Activated CD4-positive, alpha-beta T cell treated with anti-CD3 and anti-CD28 coated beads, Interleukin-2, Interleukin-6, amounts not matched to agents 100 ng/mL and 50 ng/mL, durations not matched to agents 16 hours and 8 hours (primary cell): ENCODE measurements at regions not wholly inside any gene's neighbourhood (a gene's known extent, or its start where the extent isn't known, plus 50 kb on each side); places are given as distances from the start of the nearest gene placed in this dataset.
A peak's percentile ranks its signal among the peaks of the same experiment; 100 is the strongest.

Source experiments
- DNase-seq: peaks from one replicate; pipeline ENCODE4 v3.0.0-alpha.2; 2020

- DNase-seq = no peak
These were observed 477.3 kb downstream of the MBD2 start for GRCh38 chr18:53747210-53747609.

- no peak for DNase-seq
These were observed 478.5 kb downstream of the MBD2 start for GRCh38 chr18:53745986-53746385.

GRCh38 chr18:53745224-53745967 is 479.1 kb downstream of the MBD2 start:
- DNase-seq = no peak

GRCh38 chr18:53739700-53740099 is 484.8 kb downstream of the MBD2 start:
- no peak for DNase-seq

GRCh38 chr18:53735526-53735925 is 488.9 kb downstream of the MBD2 start:
- no peak for DNase-seq

- no peak for DNase-seq
These were observed 509.1 kb downstream of the MBD2 start for GRCh38 chr18:53715243-53715853.

GRCh38 chr18:53710080-53710479 is 514.4 kb downstream of the MBD2 start:
- DNase-seq = no peak

- DNase-seq = no peak
These were observed 522.0 kb downstream of the MBD2 start for GRCh38 chr18:53702480-53702879.

- DNase-seq = no peak
These were observed 522.8 kb downstream of the MBD2 start for GRCh38 chr18:53701697-53702096.

GRCh38 chr18:53698907-53699306 is 525.6 kb downstream of the MBD2 start:
- DNase-seq = peak; percentile 11

- no peak for DNase-seq
These were observed 534.6 kb downstream of the MBD2 start for GRCh38 chr18:53689886-53690285.

- DNase-seq = no peak
These were observed 537.5 kb downstream of the MBD2 start for GRCh38 chr18:53686965-53687364.

GRCh38 chr18:53682796-53683195 is 541.7 kb downstream of the MBD2 start:
- DNase-seq = no peak

GRCh38 chr18:53677480-53677879 is 547.0 kb downstream of the MBD2 start:
- DNase-seq = no peak

- DNase-seq = no peak
These were observed 558.8 kb downstream of the MBD2 start for GRCh38 chr18:53665701-53666100.

GRCh38 chr18:53664575-53664974 is 559.9 kb downstream of the MBD2 start:
- no peak for DNase-seq

- DNase-seq = no peak
These were observed 564.2 kb downstream of the MBD2 start for GRCh38 chr18:53660306-53660705.

GRCh38 chr18:53657257-53657656 is 567.2 kb downstream of the MBD2 start:
- DNase-seq = no peak

GRCh38 chr18:53649621-53650020 is 574.8 kb downstream of the MBD2 start:
- no peak for DNase-seq

- DNase-seq = no peak
These were observed 579.5 kb downstream of the MBD2 start for GRCh38 chr18:53644799-53645471.

GRCh38 chr18:53639687-53640086 is 584.8 kb downstream of the MBD2 start:
- DNase-seq = no peak

GRCh38 chr18:53629337-53629736 is 595.1 kb downstream of the MBD2 start:
- no peak for DNase-seq

GRCh38 chr18:53625997-53626599 is 598.4 kb downstream of the MBD2 start:
- DNase-seq = no peak

- no peak for DNase-seq
These were observed 613.5 kb downstream of the MBD2 start for GRCh38 chr18:53610957-53611356.
